ENCODE measurements at regions not wholly inside any gene's neighbourhood (a gene's known extent, or its start where the extent isn't known, plus 50 kb on each side); places are given as distances from the start of the nearest gene placed in this dataset.

- no peak for TF ChIP-seq CTCF (IDR thresholded peaks at IDR 0.05 in 2 of 3, conservative IDR thresholded peaks at IDR 0.05 in 1 of 3; ENCODE audit: borderline replicate concordance in 1 of 3, insufficient read depth in 1 of 3, low read depth in 2 of 3, low read length in 2 of 3)
- no peak for TF ChIP-seq ATF3 (IDR thresholded peaks at IDR 0.05)
- no peak for TF ChIP-seq MAX (IDR thresholded peaks at IDR 0.05)
- no peak for TF ChIP-seq FOSL1 (IDR thresholded peaks at IDR 0.05; ENCODE audit: low read depth)
- TF ChIP-seq EZH2phosphoT487 (IDR thresholded peaks at IDR 0.05; ENCODE audit: borderline replicate concordance): no peak
- no peak for TF ChIP-seq EZH2 (IDR thresholded peaks at IDR 0.05)
- TF ChIP-seq REST (IDR thresholded peaks at IDR 0.05; ENCODE audit: low read depth): no peak
- TF ChIP-seq POLR2A (IDR thresholded peaks at IDR 0.05; ENCODE audit: borderline replicate concordance, extremely low read depth, insufficient read depth, insufficient read length): no peak
- TF ChIP-seq TCF7L2 (IDR thresholded peaks at IDR 0.05; ENCODE audit: borderline replicate concordance, extremely low read depth, insufficient read depth, insufficient read length): no peak
- no peak for TF ChIP-seq CEBPB (IDR thresholded peaks at IDR 0.05; ENCODE audit: low read depth)
- no peak for TF ChIP-seq YY1 (IDR thresholded peaks at IDR 0.05; ENCODE audit: extremely low read depth, insufficient replicate concordance, low read depth, low read length)
- TF ChIP-seq ZBTB33 (IDR thresholded peaks at IDR 0.05; ENCODE audit: extremely low read depth, insufficient replicate concordance, low read length): no peak
These were observed 256.3 kb upstream of the C9orf72 start for GRCh38 chr9:27829621-27830020.
